HCT116 (cell line): ENCODE measurements at regions not wholly inside any gene's neighbourhood (a gene's known extent, or its start where the extent isn't known, plus 50 kb on each side); places are given as distances from the start of the nearest gene placed in this dataset.

ENCODE experiments used
- ATAC-seq: fragments of 200-7000 bp; cut with Tn5 transposase; 2 replicates; pipeline ENCODE4 v1.9.1; 2020; ENCODE audit warnings: mild to moderate bottlenecking, moderate library complexity
- BruUV-seq: library from RNA; stranded (reverse); fragments of 400-500 nt; replicated peaks from 2 replicates; lab custom pipeline; 2021; lab: Mats Ljungman, UMichigan
- CTCF ChIA-PET: fragments of 300-600 bp; sonication (Branson Sonifier 250); formaldehyde crosslinking; loops from one replicate; lab custom pipeline; 2021; ENCODE audit warnings: antibody characterized with exemption; lab: Charles Lee
- POLR2A ChIA-PET: fragments of 300-600, 350-600 bp; sonication (Branson Sonifier 250); formaldehyde crosslinking; loops from one replicate; lab custom pipeline; 2021; ENCODE audit warnings: antibody characterized with exemption; lab: Charles Lee
- RAD21 ChIA-PET, 2 experiments: fragments of 300-600 bp; sonication (Branson Sonifier 250); formaldehyde crosslinking; loops; one replicate each; lab custom pipeline; 2023; ENCODE audit warnings: low total read pairs in 2 of 2; ENCODE audit not compliant: uncharacterized antibody in 2 of 2, unreplicated experiment in 2 of 2, low non-redundant PET in 1 of 2; lab: Charles Lee
- DNase-seq: peaks from one replicate; pipeline ENCODE4 v3.0.0-alpha.2; 2010; ENCODE audit warnings: low read depth, low spot score
- H2AFZ ChIP-seq: fragments of 200-600 bp; shearing (Covaris generic), sonication (generic); 2 replicates; pipeline ENCODE4 v1.6.1; 2017; ENCODE audit warnings: low read depth, mixed run types, mixed read lengths, antibody characterized with exemption, low read length; ENCODE audit not compliant: poor library complexity, severe bottlenecking
- H3K27ac ChIP-seq: 2 replicates; pipeline ENCODE4 v1.5.1; 2012; ENCODE audit warnings: low read depth, low read length
- H3K27me3 ChIP-seq: fragments of 200-600 bp; sonication (generic); 2 replicates; pipeline ENCODE4 v1.6.1; 2016; ENCODE audit warnings: mixed run types, low read length, mixed read lengths; ENCODE audit not compliant: insufficient read depth
- H3K36me3 ChIP-seq, 2 experiments: fragments of 200-500 bp in 1 of 2; fragments of 200-600 bp in 1 of 2; sonication (Bioruptor generic) in 1 of 2; sonication (generic) in 1 of 2; 2 replicates each; pipeline versions ENCODE4 v1.5.1 to v1.6.1; 2014 to 2016; ENCODE audit warnings: low read length in 2 of 2, inconsistent platforms in 1 of 2, mixed read lengths in 1 of 2, mixed run types in 1 of 2; ENCODE audit not compliant: insufficient read depth in 2 of 2, control insufficient read depth in 1 of 2
- H3K4me1 ChIP-seq, 2 experiments: fragments of 200-600 bp in 1 of 2; sonication (generic) in 1 of 2; 2 replicates each; pipeline versions ENCODE4 v1.5.1 to v1.6.1; 2012 to 2017; ENCODE audit warnings: low read length in 2 of 2, inconsistent platforms in 1 of 2, mild to moderate bottlenecking in 1 of 2, mixed read lengths in 1 of 2, mixed run types in 1 of 2, moderate library complexity in 1 of 2; ENCODE audit not compliant: insufficient read depth in 2 of 2, control insufficient read depth in 1 of 2
- H3K4me2 ChIP-seq: fragments of 200-600 bp; sonication (generic); 2 replicates; pipeline ENCODE4 v1.6.1; 2017; ENCODE audit warnings: mixed run types, low read length, mixed read lengths
- H3K4me3 ChIP-seq, 2 experiments: fragments of 200-600 bp in 1 of 2; sonication (generic) in 1 of 2; replicated peaks in 1 of 2; 2 replicates each; pipeline ENCODE4 v1.5.1; 2011 to 2016; ENCODE audit warnings: low read length in 2 of 2, control low read depth in 1 of 2, low read depth in 1 of 2, mild to moderate bottlenecking in 1 of 2, mixed read lengths in 1 of 2, mixed run types in 1 of 2
- H3K79me2 ChIP-seq: fragments of 200-600 bp; sonication (generic); 2 replicates; pipeline ENCODE4 v1.6.1; 2017; ENCODE audit warnings: mild to moderate bottlenecking, mixed run types, low read length, moderate library complexity, mixed read lengths; ENCODE audit not compliant: insufficient read depth
- H3K9ac ChIP-seq: fragments of 200-600 bp; sonication (generic); 2 replicates; pipeline ENCODE4 v1.6.1; 2016; ENCODE audit warnings: low read length, mixed read lengths
- H3K9me2 ChIP-seq: fragments of 200-600 bp; sonication (generic), shearing (Covaris generic); 2 replicates; pipeline ENCODE4 v1.6.1; 2017; ENCODE audit warnings: mixed run types, mild to moderate bottlenecking, moderate library complexity; ENCODE audit not compliant: insufficient read depth
- H3K9me3 ChIP-seq, 2 experiments: fragments of 200-500 bp in 1 of 2; fragments of 200-600 bp in 1 of 2; sonication (Bioruptor generic) in 1 of 2; sonication (generic) in 1 of 2; 2 replicates each; pipeline ENCODE4 v1.6.1; 2014 to 2017; ENCODE audit warnings: low read length in 2 of 2, mixed read lengths in 2 of 2, inconsistent platforms in 1 of 2, low read depth in 1 of 2, mild to moderate bottlenecking in 1 of 2, mixed run types in 1 of 2, moderate library complexity in 1 of 2; ENCODE audit not compliant: control insufficient read depth in 1 of 2, insufficient read depth in 1 of 2
- H4K20me1 ChIP-seq: fragments of 200-600 bp; sonication (generic), shearing (Covaris generic); 2 replicates; pipeline ENCODE4 v1.6.1; 2017; ENCODE audit warnings: mixed run types, mild to moderate bottlenecking, moderate library complexity; ENCODE audit not compliant: insufficient read depth
- ATF3 ChIP-seq: IDR thresholded peaks from 2 replicates; pipeline ENCODE4 v1.6.1; 2012
- CBX3 ChIP-seq: IDR thresholded peaks from 2 replicates; pipeline ENCODE4 v1.6.1; 2012; ENCODE audit warnings: low read depth
- CTCF ChIP-seq, 3 experiments: fragments of 200-600 bp in 1 of 3; sonication (generic) in 1 of 3; IDR thresholded peaks in 2 of 3; conservative IDR thresholded peaks in 1 of 3; 2 replicates each; pipeline ENCODE4 v1.5.1; 2012 to 2017; ENCODE audit warnings: low read depth in 2 of 3, low read length in 2 of 3, antibody characterized with exemption in 1 of 3, borderline replicate concordance in 1 of 3, control low read depth in 1 of 3, mild to moderate bottlenecking in 1 of 3, mixed read lengths in 1 of 3, mixed run types in 1 of 3, moderate library complexity in 1 of 3; ENCODE audit not compliant: insufficient read depth in 1 of 3
- EGR1 ChIP-seq: IDR thresholded peaks from 2 replicates; pipeline ENCODE4 v1.6.1; 2012; ENCODE audit warnings: low read depth
- EZH2 ChIP-seq: fragments of 200-600 bp; sonication (generic); IDR thresholded peaks from 2 replicates; pipeline ENCODE4 v1.6.1; 2017; ENCODE audit warnings: antibody characterized with exemption, mixed run types
- JUND ChIP-seq: IDR thresholded peaks from 2 replicates; pipeline ENCODE4 v1.6.1; 2012
- MAX ChIP-seq: IDR thresholded peaks from 2 replicates; pipeline ENCODE4 v1.6.1; 2012
- POLR2AphosphoS5 ChIP-seq: IDR thresholded peaks from 2 replicates; pipeline ENCODE4 v1.6.1; 2011; ENCODE audit warnings: mild to moderate bottlenecking, low read depth, low read length, moderate library complexity
- RAD21 ChIP-seq: IDR thresholded peaks from 2 replicates; pipeline ENCODE4 v1.6.1; 2012; ENCODE audit warnings: low read depth, mild to moderate bottlenecking
- SRF ChIP-seq: IDR thresholded peaks from 2 replicates; pipeline ENCODE4 v1.6.1; 2012; ENCODE audit warnings: low read depth
- YY1 ChIP-seq: IDR thresholded peaks from 2 replicates; pipeline ENCODE4 v1.6.1; 2011; ENCODE audit warnings: low read length, low read depth, moderate library complexity, mild to moderate bottlenecking; ENCODE audit not compliant: insufficient replicate concordance; ENCODE audit errors: extremely low read depth
- ZNF274 ChIP-seq: fragments of 200-500 bp; sonication (Bioruptor generic); IDR thresholded peaks from 2 replicates; pipeline ENCODE4 v1.6.1; 2014; ENCODE audit warnings: mild to moderate bottlenecking, low read depth, low read length, inconsistent platforms
- intact Hi-C: fragments of 100-400 bp; cut with micrococcal nuclease; formaldehyde crosslinking; loops from 2 replicates; pipeline ENCODE4 v1.10.0; 2022

GRCh38 chr5:128673411-128673957 is 135.4 kb upstream of the FBN2 start:
- no TSS peak for BruUV-seq
- no peak overlapping the region for H3K4me3 ChIP-seq
- no peaks in the 10 kb centered on the region for H3K4me1 ChIP-seq
- ChIA-PET CTCF (interaction anchor here (1.5 kb wide), 1 partner anchor 10 kb away, joined by 11 read pairs; no protein-coding TSS in a partner anchor), RAD21 (no interaction called here), POLR2A (interaction anchor here (0.7 kb wide), 1 partner anchor 10 kb away, joined by 3 read pairs; no protein-coding TSS in a partner anchor)
- no peak for DNase-seq
- TF ChIP-seq CBX3, result no peak
- TF ChIP-seq ZNF274, result no peak
- TF ChIP-seq ATF3, result no peak
- no peak for TF ChIP-seq RAD21
- TF ChIP-seq POLR2AphosphoS5, result no peak
- TF ChIP-seq MAX, result no peak
- TF ChIP-seq EGR1, result no peak
- H3K9me3 ChIP-seq, result no peaks in the 10 kb centered on the region
- no peaks in the 10 kb centered on the region for H3K79me2 ChIP-seq
- H2AFZ ChIP-seq, result no peak overlapping the region
- no peaks in the 10 kb centered on the region for H3K9me2 ChIP-seq
- H4K20me1 ChIP-seq, result no peaks in the 10 kb centered on the region
- intact Hi-C loops, result no loop called here
- no peaks in the 10 kb centered on the region for H3K36me3 ChIP-seq
- no peaks in the 10 kb centered on the region for H3K27me3 ChIP-seq
- no peak overlapping the region for H3K9ac ChIP-seq
- H3K4me2 ChIP-seq, result no peak overlapping the region
- no peak overlapping the region for H3K27ac ChIP-seq
- no peak for ATAC-seq

GRCh38 chr5:128673970-128674369 is 135.9 kb upstream of the FBN2 start:
- intact Hi-C loops, result no loop called here
- TF ChIP-seq EZH2 (no peak), YY1 (no peak), CTCF (IDR thresholded peaks at IDR 0.05 in 2 of 3, conservative IDR thresholded peaks at IDR 0.05 in 1 of 3; ENCODE audit: borderline replicate concordance in 1 of 3, insufficient read depth in 1 of 3, low read depth in 2 of 3, low read length in 2 of 3) (no peak), SRF (no peak), JUND (no peak)
- ChIA-PET CTCF (interaction anchor here (1.1 to 1.6 kb wide), 3 partner anchors 9 to 175 kb away, joined by 3 to 11 read pairs (median 7); no protein-coding TSS in a partner anchor), RAD21 (no interaction called here), POLR2A (interaction anchor here (0.7 kb wide), 1 partner anchor 10 kb away, joined by 3 read pairs; no protein-coding TSS in a partner anchor)
- no peak overlapping the region for H3K4me2 ChIP-seq
- H3K36me3 ChIP-seq, result no peaks in the 10 kb centered on the region
- H3K27me3 ChIP-seq, result no peaks in the 10 kb centered on the region
- no peaks in the 10 kb centered on the region for H3K4me1 ChIP-seq
- H2AFZ ChIP-seq, result no peak overlapping the region
- H3K79me2 ChIP-seq, result no peaks in the 10 kb centered on the region
- H3K9me3 ChIP-seq, result no peaks in the 10 kb centered on the region
- H3K4me3 ChIP-seq, result no peak overlapping the region
- no peaks in the 10 kb centered on the region for H4K20me1 ChIP-seq
- DNase-seq (no peak), ATAC-seq (no peak)
- BruUV-seq, result no TSS peak
- no peaks in the 10 kb centered on the region for H3K9me2 ChIP-seq
- H3K9ac ChIP-seq, result no peak overlapping the region
- no peak overlapping the region for H3K27ac ChIP-seq
